Neural progenitor cell (in vitro differentiated cells): ENCODE measurements at regions not wholly inside any gene's neighbourhood (a gene's known extent, or its start where the extent isn't known, plus 50 kb on each side); places are given as distances from the start of the nearest gene placed in this dataset.

Source experiments
- EZH2phosphoT487 ChIP-seq: fragments of 200-600 bp; sonication (generic); IDR thresholded peaks from 2 replicates; pipeline ENCODE4 v1.6.1; 2017; ENCODE audit warnings: antibody characterized with exemption
- TF ChIP-seq, protein P1 (sequence below): fragments of 200-600 bp; sonication (generic); IDR thresholded peaks from 2 replicates; pipeline ENCODE4 v1.5.1; 2017; ENCODE audit warnings: antibody characterized with exemption, mild to moderate bottlenecking

DNA sequence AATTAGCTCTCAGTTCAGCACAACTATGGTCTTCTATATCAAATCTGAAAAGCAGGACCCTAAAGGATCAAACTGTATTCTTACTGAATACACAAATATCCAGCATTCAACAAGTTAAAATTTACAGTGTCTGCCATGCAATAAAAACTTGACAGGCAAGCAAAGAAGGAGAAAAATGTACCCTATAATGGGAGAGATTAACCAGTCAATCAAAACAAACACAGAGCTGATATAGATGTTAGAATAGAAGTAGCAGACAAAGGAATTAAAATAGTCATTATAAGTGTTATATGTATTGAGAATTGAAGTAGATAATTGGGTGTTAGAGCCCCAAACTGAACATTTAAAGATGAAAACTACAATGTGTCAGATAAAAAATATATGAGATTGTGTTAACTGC, 914.9 kb downstream of the EPHA7 start:
- TF ChIP-seq, protein P1, sequence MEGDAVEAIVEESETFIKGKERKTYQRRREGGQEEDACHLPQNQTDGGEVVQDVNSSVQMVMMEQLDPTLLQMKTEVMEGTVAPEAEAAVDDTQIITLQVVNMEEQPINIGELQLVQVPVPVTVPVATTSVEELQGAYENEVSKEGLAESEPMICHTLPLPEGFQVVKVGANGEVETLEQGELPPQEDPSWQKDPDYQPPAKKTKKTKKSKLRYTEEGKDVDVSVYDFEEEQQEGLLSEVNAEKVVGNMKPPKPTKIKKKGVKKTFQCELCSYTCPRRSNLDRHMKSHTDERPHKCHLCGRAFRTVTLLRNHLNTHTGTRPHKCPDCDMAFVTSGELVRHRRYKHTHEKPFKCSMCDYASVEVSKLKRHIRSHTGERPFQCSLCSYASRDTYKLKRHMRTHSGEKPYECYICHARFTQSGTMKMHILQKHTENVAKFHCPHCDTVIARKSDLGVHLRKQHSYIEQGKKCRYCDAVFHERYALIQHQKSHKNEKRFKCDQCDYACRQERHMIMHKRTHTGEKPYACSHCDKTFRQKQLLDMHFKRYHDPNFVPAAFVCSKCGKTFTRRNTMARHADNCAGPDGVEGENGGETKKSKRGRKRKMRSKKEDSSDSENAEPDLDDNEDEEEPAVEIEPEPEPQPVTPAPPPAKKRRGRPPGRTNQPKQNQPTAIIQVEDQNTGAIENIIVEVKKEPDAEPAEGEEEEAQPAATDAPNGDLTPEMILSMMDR, result no peak
- TF ChIP-seq EZH2phosphoT487, result no peak
